GM12875 (cell line): ENCODE measurements at regions not wholly inside any gene's neighbourhood (a gene's known extent, or its start where the extent isn't known, plus 50 kb on each side); places are given as distances from the start of the nearest gene placed in this dataset.

Source experiments
- H3K4me3 ChIP-seq: one replicate; pipeline ENCODE4 v1.5.1; 2011; ENCODE audit warnings: low read depth, low read length, control low read depth
- CTCF ChIP-seq: IDR thresholded peaks from 2 replicates; pipeline ENCODE4 v1.5.1; 2011; ENCODE audit warnings: low read depth, mild to moderate bottlenecking, control low read depth, inconsistent platforms, low read length, moderate library complexity, borderline replicate concordance; ENCODE audit not compliant: insufficient read depth

GRCh38 chr5:27381686-27382085 is 343.3 kb upstream of the CDH9 start:
- H3K4me3 ChIP-seq: no peak overlapping the region
- no peak for TF ChIP-seq CTCF

- TF ChIP-seq CTCF: no peak
- H3K4me3 ChIP-seq: no peak overlapping the region
These were observed 339.2 kb upstream of the CDH9 start for GRCh38 chr5:27377626-27378025.

GRCh38 chr5:27353970-27354369 is 315.6 kb upstream of the CDH9 start:
- TF ChIP-seq CTCF: no peak
- H3K4me3 ChIP-seq: no peak overlapping the region

GRCh38 chr5:27353540-27353939 is 315.2 kb upstream of the CDH9 start:
- H3K4me3 ChIP-seq: no peak overlapping the region
- TF ChIP-seq CTCF: no peak

GRCh38 chr5:27341342-27341741 is 303.0 kb upstream of the CDH9 start:
- no peak overlapping the region for H3K4me3 ChIP-seq
- TF ChIP-seq CTCF: no peak

GRCh38 chr5:27336817-27337216 is 298.4 kb upstream of the CDH9 start:
- H3K4me3 ChIP-seq: no peak overlapping the region
- TF ChIP-seq CTCF: no peak

- TF ChIP-seq CTCF: no peak
- no peak overlapping the region for H3K4me3 ChIP-seq
These were observed 290.1 kb upstream of the CDH9 start for GRCh38 chr5:27328480-27328879.
